Activated T-helper 9 cell treated with anti-CD3 and anti-CD28 coated beads, Interleukin-2, amount 50 U/mL, for 16 hours (primary cell): ENCODE measurements at regions not wholly inside any gene's neighbourhood (a gene's known extent, or its start where the extent isn't known, plus 50 kb on each side); places are given as distances from the start of the nearest gene placed in this dataset.

Experiments used
- DNase-seq: peaks from one replicate; pipeline ENCODE4 v3.0.0-alpha.2; 2020; ENCODE audit warnings: low read depth

DNA sequence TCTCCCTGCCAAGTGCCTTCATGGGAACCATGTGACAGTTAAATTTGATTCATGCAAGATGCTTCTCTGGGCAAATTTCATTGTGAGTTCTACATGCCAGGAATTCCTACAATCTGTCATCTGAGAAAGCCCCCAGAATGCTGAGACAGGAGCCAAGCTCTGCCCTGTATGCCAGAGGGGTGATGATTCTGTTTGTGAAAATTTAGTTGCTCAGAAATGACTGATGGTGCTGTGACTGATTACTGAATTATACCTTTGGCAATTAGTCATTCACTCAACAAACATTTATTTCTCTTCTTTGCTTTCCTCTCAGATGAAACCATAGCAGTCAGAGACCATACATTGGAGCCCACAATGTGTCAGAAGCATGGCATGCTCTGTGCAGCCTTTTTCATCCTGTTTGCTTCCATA lies 69.0 kb upstream of the ZBED5 start:
- DNase-seq: no peak

DNA sequence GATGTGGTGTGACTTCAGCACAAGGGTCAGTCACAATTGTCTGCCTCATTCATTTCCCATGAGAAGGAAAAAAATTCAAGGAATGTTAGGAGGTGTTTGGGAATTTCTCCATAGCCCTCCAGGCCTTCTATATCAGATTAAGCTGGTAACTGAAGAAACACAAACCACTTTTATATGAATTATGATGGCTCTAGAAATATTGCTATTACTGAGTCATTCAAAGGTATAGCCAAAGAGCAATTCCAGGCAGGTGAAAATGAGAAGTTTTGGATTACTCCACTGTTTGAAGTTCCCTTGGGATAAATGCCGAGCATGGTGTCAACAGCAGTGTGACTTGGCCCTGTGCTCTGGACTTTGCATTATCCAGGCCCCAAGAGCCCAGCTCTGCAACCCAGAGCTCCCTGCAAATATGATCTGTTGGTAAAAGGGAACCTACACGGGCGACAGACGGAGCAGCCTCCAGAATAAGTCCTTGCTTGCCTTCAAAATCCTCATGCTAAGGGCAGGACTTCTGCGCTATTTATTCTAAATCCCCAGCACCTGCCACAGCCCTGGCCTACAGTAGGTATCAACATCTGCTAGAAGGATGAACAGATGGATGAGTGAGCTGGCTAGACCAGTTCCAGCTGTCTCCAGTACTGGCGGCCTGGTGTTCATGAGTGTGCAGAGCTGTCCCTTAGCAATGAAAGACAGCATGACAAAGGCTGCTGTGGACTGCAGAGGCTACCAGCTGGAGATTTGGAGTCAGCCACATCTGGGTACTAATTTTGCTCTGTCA lies 67.5 kb upstream of the ZBED5 start:
- DNase-seq: no peak

DNA sequence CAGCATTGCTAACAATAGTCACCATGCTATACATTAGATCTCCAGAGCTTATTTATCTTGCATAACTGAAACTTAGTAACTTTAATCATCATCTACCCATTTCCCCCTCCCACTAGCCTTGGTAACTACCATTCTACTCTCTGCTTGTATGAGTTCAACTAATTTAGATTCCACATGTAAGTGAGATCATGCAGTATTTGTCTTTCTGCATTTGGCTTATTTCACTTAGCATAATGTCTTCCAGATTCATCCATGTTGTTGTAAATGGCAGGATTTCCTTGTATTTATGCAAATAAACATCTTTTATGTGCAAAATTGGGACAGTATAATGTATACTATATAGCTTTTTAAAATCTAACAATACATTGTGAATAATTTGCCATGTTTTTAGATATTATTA lies 66.0 kb upstream of the ZBED5 start:
- DNase-seq: no peak

DNA sequence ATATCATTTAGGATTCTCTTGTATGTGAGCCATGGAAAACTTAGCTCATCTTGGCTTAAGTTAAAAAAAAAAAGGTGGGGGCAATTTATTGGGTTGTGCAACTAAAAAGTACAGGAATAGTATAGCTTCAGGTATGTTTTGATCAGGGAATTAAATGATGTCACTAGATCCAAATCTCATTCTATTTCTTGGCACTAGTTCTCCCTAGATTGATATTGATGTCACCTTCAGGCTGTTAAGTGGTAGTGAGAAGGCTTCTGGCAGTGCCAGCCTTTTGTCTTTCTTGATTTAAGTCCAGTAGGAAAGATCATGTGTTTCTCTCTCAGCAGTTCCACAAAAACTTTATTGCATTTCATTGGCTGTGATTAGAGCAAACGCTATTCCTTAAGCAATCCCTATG lies 65.0 kb upstream of the ZBED5 start:
- no peak for DNase-seq

DNA sequence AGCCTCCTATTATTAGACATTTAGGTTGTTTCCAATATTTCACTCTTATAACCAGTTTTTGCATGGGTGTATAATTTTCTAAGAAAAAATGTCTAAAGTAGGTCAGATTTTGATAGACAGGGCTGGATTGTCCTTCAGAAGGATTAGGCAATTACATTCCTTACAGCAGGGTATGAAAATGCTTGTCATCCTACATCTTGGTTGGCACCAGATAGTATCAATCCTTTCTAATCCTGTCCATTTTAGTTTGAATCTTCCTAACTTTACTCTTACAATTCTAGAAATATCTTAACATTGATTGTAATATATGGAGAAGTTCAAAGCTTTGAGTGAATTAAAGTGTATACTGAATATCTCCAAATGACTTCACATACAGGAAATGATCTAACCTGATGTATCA lies 63.0 kb upstream of the ZBED5 start:
- no peak for DNase-seq

DNA sequence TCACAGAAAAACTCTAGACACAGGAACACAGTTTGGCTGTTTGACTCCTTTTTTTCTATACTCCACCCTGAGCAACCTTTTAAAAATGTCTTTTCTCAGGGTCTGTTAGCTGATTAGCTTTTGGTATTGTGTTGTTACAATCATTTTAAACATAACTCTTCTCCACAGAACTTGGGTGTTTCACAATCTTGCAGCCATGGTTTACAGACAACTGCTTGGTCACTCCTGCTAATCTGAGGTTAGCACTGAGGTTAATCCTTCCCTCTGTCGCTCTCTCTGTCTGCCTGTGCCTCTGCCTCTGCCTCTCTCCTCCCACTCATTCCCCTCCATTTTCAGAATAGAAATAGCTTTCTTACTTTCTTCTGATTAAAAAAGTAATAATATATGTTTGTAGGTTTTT lies 62.4 kb upstream of the ZBED5 start:
- DNase-seq: no peak

DNA sequence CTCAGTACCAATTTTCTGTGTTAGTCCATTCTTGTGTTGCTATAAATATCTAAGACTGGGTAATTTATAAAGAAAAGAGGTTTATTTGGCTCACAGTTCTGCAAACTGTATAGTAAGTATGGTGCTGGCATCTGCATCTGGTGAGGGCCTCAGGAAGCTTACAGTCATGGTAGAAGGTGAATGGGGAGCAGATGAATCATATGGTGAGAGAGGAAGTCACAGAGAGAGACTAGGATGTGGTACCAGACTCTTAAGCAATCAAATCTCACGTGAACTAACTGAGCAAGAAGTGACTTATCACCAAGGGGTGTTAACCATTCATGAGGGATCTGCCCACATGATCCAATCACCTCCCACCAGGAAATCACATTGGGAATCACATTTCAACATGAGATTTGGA lies 60.8 kb upstream of the ZBED5 start:
- no peak for DNase-seq

DNA sequence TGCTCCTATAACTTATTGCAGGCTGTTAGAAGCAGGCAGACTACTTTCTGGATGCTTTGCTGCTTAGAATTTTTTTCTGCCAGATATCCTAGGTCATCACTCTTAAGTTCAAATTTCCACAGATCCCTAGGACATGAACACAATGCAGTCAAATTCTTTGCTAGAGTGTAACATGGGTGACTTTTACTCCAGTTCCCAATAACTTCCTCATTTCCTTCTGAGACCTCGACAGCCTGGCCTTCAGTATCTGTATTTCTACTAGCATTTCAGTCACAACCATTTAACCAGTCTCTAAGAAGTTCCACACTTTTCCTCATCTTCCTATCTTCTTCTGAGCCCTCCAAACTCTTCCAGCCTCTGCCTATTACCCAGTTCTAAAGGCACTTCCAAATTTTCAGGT lies 60.4 kb upstream of the ZBED5 start:
- no peak for DNase-seq

DNA sequence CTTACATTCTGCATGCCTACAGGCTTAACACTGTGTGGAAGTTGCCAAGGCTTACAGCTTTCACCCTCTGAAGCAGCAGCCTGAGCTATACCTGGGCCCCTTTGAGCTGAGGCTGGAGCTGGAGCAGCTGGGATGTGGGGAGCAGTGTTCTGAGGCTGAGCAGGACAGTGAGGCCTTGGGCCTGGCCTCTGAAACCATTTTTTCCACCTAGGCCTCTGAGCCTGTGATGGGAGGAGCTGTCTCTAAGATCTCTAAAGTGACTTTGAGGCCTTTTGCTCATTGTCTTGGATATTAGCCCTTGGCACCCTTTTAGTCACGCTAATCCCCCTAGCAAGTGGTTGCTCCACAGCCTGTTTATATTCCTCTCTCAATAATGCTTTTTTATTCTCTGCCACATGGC lies 59.9 kb upstream of the ZBED5 start:
- no peak for DNase-seq

DNA sequence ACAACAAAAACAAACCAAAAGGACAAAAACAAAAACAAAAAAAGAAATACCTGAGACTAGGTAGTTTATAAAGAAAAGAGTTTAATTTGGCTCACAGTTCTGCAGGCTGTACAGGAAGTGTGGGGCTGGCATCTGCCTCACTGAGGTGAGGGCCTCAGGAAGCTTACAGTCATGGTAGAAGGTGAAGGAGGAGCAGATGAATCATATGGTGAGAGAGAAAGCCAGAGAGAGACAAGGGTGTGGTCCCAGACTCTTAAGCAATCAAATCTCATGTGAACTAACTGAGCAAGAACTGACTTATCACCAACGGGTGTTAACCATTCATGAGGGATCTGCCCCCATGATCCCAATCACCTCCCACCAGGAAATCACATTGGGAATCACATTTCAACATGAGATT lies 58.8 kb upstream of the ZBED5 start:
- DNase-seq: no peak

DNA sequence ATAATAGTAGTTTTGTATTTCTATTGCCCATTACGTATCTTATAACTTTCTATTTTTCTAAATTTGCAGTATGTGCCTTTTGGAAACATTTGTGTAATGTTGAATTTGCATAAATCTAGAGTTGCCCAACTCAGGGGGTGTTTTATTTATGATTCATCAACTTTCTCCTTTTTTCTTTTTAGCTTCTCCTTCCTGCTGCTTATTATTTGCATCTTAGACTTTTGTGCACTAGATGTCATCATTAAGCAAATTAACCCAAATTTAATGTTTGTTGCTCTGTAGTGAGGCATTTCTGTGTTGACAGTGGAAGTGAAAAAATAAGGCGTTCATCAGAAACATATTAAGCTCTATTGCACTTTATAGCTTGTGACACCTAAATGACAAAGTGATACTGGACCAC lies 56.2 kb upstream of the ZBED5 start:
- no peak for DNase-seq

DNA sequence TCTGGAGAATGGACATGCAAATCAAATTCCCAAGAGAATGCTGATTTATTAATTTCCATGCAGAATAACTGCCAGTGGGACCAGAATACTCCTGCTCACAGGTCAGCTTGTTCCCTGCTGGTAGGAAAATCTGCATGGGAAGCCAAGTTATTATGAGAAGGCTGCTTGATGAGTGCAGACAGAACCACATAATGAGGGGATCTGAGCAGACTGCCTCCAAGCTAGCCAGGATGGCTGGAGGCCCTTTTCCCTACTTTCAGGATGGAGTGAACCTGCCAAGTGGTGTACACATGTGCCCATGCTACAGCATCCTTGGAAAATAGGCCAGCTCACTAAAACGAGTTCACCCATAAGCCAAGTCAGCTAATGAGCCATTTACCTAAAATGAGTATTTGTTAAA lies 55.2 kb upstream of the ZBED5 start:
- DNase-seq: no peak

DNA sequence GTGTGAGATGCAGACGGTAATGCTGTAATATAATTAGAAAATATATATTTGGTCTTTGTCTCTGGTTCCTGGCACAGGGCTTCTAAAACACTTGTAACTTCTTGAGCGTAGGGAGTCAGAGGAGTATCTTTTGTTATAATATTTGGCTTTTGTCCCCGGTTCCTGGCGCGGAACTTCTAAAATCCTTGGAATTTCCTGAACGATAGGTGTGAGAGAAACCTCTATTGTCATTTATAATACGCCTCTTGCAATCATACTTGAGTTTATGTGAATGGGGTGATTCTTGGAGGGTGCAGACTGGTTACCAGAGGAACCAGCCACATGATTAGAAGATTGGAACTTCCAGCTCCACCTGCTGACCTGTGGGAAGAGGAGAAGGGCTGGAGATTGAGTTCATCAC lies 54.1 kb upstream of the ZBED5 start:
- DNase-seq: no peak

DNA sequence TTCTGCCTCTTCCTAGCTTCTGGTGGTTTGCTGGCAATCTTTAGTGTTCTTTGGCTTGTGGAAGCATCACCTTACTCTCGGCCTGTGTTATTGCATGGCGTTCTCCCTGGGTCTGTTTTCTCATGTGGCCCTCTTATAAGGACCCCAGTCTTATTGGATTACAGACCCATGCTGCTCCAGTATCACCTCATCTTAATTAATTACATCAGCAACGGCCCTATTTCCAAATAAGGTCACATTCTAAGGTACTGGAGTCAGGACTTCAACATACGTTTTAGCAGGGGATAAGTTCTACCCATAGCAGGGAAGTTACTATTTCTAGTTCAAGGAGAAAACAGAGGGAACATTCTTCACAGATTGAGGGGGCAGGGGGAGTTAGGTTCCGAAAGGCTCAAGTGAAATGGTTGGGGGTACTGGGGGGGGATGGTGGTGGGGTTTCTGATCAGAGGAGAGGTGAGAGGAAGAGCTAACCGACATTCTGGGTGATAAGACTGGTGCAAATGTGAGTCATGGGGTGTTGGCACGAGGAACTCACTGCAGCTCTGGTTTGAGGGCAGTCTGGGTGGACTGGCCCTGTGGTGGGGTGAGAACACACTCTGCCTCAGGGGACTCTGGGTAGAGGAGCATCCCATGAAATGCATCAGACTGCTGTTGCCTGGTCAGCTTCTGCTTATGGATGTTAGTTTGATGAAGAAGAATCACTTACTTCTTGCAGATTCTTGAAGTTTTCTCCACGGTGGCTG lies 51.5 kb upstream of the ZBED5 start:
- DNase-seq: no peak

DNA sequence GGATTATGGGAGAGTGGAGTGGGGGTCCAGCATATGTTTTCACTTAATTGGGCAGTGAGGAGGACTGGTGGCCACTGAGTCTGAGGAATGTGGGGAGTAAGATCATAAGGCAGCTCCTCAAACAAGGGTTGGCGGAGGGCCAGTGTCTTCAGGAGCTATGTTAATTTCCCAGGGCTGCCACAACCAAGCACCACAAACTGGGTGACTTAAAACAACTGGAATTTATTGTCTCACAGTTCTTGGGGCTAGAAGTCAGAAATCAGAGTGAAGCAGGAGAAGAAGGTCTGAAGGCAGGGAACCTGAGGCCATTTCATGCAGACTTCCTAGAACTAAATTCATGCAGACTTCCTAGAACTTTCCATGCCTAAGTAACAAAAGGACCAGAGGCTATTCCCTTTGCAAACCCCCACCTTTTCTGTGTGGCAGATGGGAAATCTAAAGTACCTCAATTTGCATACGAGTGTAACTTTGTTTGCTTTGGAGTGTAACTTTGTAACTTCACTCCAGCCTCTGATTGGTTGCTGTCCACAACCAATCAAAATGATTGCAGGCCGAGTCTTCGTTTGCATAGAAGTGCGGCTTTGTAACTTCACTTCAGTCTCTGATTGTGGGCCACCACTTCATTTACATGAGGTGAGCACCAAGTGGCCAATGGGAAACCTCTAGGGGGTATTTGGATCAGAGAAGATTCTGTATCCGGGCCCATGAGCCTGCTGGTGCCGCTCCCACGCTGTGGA lies 50.5 kb upstream of the ZBED5 start:
- no peak for DNase-seq
